ENCODE measurements at regions not wholly inside any gene's neighbourhood (a gene's known extent, or its start where the extent isn't known, plus 50 kb on each side); places are given as distances from the start of the nearest gene placed in this dataset.
A peak's percentile ranks its signal among the peaks of the same experiment; 100 is the strongest.

DNA sequence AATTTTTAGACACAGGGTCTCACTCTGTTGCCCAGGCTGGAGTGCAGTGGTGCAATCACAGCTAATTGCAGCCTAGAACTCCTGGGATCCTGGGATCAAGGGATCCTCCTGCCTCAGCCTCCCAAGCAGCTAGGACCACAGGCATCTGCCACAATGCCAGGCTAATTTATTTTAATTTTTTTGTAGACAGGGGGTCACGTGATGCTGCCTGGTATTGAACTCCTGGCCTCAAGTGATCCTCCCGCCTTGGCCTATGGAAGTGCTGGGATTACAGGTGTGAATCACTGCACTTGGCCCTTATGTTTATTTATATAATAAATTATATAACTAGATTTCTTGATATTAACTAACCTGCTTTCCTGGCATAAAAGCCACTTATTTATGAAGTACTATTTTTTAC is 1081.7 kb upstream of the FANCL start:
- no peak for DNase-seq (ENCODE audit: low spot score)

DNA sequence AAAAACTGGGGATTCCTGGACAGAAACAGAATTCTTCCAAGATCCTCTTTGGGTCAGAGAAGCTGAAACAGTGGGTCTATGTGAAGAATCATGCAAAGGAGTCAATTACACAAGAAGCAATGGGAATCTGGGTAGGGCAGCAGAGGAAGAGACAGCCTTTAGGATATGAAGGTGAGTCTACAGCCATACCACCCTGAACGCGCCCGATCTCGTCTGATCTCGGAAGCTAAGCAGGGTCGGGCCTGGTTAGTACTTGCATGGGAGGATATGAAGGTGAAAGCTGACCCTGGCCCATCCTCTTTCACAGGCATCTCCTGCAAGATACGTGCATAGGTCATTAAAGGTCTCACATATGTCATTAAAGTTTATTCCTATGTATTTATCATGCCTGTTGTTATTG is 1080.9 kb upstream of the FANCL start:
- no peak for DNase-seq (ENCODE audit: low spot score)

DNA sequence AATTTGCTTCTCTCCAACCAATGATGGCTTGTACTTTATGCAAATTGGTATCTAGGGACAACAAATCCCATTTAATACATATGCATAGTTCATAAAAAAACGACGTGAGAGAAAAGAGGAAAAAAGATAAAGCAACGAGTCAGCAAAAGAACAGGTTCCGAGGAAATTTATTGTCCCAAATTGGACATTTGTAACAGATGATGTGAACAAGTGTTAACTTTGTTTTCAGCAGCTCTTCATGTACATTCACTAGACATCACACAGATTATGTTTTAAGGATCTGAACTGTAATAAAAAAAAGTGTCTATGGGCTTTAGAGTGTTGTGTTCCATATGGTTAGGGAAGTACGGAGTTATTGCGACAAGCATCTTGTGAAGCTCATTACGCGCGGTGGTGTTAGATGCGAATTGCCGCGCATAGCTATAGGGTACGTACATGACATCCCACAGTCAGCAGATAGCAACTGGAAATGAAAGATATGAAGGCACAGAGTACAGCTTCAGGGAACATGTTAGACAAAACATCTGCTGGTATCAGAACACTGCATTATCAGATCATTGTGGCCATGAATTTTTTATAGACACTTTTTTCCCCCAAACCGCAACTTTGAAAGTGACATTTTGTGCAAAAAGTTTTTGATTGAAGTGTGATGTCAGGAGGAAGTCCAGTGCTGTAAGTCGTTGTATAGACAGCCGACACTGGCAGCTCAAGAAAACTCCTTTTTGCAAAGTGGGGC is 1073.1 kb upstream of the FANCL start:
- DNase-seq (ENCODE audit: low spot score), result no peak

DNA sequence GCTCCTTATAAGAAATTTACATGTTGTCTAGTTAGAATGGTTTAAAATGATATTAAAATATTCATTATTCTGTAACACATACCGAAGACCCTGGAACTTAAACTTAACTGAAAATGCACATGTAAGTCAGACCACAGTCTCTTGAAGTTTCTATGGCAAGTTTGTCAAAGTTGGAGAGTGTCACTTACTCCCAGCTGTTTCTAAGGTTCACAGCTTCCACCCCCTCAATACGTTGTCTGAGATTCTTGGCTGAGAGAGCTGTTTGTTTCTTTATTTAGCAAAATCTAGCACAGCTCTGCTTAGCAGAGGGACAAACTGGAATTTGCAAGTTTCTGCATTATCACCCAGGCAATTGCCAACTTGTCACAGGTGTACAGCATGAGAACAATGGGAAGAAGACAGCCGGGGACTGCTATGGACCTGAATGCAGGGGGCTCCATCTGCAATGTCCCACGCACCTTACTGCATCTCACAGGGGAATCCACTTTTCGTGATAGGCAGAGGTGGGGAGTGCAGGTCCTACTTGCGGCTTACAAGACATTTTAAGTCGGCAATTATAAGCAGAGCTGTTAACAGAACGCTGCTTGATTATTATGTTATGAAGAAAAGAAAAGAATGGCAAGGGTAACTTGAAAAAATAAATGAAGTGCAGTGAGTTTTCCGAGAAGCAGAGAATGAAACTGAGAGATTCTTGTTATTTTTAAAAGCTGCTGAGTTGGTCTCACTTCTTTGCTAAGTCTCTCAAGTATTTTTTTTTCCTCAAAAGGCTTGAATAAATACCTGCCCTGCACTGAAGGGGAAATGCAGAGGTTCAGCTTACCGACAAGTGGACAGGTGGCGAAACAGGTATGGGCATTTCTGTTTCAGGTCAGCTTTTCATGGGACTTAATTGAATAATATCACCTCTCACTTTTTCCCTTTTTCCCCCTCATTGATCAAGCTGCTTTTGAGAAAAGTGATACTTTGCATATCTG is 1072.1 kb upstream of the FANCL start:
- no peak for DNase-seq (ENCODE audit: low spot score)

DNA sequence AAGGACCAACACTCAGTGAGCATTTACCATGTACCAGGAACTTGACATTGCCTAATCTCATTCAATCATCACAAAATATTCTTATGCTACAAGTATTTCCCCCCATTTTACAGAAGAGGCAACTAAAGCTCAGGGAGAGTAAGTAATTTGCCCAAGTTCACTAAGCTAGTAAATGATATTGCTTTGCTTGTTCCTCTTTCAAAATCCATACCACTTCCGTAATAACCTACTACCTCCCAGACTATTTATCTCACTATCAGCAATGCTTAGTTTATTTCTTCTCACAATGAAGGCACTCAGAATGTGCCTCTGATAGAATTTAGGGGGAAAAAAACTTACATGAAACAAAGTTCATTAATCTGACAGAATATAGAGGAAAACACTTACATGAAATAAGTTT is 1070.9 kb upstream of the FANCL start:
- no peak for DNase-seq (ENCODE audit: low spot score)

DNA sequence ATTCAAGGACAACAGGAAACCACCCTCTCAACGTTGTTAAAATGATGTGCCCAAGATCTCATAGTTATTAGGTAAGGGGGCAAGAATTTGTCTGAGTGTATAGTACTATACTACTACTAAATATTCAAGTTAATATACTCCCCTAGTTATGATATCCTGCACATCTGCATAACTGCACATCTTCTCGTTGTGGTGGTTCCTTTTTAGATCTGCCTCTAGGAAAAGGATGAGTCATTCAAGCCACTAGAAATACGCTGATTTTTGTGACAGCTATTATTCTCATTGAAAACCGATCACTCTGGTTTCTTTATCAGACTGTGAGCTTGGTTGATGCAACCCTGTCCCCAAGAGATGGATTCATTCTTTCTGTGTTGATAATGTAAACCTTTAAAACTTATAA is 1067.0 kb upstream of the FANCL start:
- DNase-seq (ENCODE audit: low spot score), result no peak

DNA sequence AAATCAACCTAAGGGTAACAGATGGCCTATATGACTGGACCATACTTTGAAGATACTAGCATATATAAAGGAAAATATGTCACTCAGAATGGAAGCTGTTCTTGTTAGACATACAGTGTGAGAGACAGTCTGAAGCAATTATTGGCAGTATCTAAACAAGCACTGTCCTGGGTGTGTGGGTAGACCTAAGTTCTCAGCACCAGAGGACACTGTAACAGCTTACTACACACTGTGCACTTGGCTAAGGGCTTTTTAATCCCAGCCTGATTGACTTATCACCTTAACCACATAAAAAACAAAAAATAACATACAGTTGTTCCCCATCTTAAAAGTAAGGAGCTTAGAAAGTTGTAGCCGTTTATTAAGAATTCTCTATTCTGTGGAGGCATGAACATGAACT is 1066.1 kb upstream of the FANCL start:
- DNase-seq (ENCODE audit: low spot score), result no peak

DNA sequence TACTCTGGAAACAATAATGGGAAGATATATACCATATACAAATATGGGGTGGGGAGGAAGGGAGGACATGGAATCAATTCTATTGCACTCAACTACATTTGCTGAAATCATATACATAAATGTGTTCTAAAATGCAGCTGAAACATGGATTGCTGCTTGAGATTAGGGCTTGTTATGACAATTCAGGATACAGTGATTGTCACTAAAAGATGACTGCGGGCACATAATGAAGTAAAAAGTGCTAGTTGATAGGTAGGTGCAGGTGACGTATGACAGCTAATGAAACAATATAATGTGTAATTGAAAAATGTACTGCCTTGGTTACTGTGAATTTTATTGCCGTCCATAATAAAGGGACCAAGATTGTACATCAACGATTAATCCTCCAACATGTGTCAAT is 1062.1 kb upstream of the FANCL start:
- DNase-seq (ENCODE audit: low spot score), result no peak

DNA sequence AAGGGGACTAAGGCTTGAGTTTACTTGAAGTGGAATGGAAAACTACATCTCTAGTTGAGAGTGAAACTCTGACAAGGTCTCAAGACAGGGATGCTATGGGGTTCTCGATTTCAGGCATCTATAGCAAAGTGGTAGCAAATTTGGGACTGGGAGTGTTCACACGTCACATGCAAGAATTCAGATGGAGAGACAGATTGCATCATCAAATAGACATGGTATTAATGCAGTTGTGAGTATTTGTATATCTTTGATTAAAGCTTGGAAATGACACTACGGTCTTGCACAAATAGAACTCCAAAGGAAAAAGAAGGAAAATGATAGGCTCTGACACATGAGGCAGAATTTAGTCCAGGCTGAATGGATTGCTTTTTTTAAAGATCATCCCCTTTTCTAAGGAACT is 1061.6 kb upstream of the FANCL start:
- no peak for DNase-seq (ENCODE audit: low spot score)

DNA sequence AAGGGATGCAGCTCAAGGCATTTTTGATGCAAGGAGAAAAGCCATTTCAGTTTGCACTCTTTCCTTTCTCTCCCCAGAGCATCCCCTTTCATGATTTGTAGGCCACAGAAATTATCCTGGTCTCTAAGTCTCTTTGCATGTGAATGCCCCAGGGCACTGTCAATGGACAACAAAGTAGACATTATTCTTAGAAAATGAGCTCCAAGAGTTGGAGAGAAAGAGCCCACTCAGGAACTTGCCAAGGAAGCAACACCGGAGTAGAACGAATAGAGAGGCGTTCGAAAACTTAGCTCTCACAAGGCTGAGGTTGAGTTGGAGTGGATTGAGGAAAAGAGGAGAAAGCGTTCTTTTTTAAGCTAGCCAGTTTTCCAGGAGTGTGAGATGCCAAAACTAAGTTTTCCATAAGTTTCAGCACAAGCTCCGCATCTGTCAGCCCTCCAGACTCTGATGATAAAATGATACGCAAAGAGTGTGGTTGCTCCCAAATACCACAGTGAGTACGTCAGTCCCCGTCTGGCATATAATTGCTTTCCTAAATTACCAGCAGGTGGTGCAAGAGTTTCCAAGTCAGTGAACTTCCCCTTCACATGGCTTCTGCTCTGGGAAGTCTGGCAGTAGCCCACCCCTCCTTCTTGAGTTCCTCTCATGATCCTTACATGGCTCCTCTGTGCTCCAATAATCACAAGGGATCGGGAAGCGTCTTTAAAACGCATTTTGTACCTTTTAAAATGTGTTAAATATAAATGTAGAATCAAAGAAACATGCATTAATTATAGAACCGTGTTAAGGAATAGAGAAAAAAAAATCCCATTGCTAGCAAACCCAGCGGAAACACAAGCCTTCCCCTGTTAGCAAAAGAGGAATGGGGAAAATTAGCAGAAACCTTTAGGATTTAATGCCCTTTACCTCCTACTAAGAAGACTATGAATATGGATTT is 1060.6 kb upstream of the FANCL start:
- DNase-seq (ENCODE audit: low spot score), result peak; percentile 70

DNA sequence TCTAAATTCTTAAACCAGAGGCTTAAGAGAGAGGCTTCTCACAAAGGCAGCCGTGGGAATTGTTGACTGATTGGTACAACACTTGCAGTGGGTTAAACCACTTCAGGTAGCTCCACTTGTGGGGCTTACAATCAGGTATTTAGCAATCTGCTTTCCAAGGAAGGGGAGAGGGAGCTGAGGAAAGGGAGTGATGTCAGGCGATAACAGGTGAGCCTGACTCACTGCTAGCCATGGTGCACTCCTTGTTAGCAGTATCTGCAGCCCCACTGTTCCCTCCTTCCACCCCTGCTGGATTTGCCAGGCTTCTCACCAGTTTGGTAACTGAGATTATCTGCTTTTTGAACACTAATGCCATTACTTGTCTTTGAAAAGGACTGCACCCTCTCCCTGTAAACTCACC is 1056.7 kb upstream of the FANCL start:
- no peak for DNase-seq (ENCODE audit: low spot score)

DNA sequence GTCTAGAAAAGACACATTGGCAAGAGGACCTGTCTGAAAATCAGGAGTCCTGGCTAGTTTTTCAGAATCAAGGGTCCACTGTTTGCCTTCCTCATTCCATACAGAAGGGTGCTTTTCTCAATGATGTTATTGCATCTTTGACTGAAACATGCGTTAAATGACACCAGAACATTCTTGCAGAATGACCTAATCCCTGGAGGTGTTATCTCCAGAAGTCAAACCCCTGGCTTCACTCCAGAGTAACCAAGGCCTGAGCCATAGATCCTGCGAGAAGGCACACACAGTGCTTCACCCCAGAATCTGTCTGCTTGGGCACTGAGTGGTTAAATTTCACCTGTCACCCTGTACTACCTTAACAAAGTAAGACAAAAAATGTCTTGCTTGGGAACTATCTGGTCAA is 1055.2 kb upstream of the FANCL start:
- no peak for DNase-seq (ENCODE audit: low spot score)

DNA sequence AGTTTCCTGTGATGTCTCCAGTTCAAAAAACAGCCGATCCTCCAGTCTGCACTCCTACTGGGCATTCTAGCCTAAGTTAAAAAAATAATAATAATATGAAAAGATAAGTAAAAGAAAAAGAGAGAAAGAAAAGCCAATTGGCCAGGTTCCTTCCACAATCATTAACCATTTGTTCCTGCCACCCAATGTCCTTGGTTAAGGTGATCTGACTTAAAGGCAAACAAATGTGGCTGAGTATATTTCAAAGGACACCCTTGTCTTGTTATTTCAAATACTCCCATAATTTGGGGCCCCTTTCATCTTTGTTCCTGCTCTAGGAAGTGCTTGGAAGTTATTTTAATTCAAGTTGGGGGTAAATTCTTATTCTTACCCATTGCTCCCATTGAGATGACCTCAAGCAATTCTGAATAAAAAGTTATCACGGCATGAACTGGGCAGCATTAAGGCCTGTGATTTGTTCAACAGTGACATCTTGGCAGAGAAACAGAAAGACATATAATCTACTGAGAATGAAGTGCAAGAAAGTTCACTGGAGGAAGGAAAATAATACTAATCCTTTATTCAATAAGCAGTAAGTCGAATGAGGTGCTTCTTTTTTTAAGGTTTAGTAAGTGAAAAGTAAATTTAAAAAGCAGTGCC is 1054.5 kb upstream of the FANCL start:
- no peak for DNase-seq (ENCODE audit: low spot score)

DNA sequence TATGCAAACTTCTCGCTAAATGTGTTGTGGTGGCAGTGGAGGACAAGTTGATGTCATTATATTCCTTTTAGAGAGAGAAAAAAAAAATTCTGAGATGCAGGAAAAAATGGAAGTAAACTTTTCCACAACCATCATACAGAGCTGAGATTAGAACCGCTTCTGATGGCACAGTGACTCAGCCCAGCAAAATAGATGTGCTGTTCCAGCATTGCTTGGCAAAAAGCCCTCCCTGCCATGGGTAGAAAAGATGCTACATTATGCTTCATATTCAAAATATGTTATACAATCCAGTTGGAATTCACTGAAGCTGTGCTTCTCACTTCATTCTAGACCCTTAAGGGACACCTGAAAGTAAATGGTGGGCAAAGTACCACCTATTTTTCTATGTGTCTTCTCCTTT is 1047.6 kb upstream of the FANCL start:
- no peak for DNase-seq (ENCODE audit: low spot score)

DNA sequence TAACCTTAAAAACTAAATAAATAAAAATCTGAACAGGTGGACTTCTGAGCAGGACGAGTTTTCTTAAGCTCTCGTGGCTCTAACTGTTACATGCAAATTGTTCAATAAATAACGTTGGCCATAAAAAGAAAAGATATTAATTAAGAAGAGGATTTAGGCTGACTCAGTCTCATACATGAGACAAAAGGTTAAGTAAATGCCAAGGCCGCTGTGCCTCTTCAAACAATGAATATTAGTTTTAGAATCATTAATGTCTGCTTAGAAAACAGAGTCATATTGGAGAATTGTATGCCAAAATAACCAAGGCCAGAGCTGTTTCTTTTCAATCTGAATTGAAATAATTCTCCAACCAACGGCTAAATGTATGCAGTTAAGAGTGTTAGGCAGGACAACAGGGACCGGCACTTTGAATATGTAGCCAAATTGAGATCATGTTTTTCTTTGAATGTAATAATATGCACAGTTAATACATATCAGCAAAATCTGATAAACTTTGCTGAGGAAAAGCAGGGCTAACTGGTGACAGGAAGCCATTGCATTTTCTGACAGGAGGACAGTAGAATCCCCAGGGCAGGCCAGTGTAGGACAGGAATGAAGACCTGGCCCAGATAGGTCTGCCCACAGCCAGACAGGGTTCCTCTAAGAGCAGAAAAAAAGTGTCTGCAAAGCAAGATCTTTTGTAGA is 1041.4 kb upstream of the FANCL start:
- no peak for DNase-seq (ENCODE audit: low spot score)

DNA sequence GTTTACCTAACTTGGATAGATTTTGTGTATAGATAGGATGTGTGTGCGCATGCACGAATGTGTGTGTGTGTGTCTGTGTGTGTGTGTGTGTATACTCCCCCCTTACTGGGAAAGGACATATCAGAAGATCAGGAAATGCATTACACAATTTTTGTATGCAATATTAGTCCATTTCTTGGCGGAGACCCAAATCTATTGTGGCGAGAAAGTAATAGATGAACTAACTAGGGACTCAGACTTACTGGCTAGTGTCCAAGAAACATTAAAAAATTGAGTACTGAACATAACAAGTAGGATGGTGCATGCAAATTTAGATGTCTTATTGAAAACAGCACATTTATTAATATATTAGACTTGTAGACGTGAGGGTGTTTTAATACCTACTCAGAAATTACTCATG is 1036.5 kb upstream of the FANCL start:
- no peak for DNase-seq (ENCODE audit: low spot score)

DNA sequence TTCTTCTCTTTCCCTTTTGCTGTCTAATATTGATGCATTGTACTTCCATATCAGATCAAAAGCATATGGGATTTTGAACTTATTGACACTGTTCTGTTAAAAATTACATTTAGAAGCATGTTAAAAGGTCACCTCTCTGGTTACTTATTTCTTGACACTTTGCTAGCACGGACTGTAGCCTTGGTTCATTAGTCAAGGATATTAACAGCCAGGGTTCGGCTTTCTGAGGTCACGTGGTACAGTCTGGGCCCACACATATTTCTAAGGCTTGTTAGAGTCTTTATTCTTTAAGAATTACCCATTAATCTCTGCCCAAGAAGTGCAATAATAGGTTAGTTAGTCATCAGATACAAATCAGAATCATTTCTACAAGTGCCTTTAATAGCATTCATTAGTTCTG is 1035.8 kb upstream of the FANCL start:
- DNase-seq (ENCODE audit: low spot score), result no peak

DNA sequence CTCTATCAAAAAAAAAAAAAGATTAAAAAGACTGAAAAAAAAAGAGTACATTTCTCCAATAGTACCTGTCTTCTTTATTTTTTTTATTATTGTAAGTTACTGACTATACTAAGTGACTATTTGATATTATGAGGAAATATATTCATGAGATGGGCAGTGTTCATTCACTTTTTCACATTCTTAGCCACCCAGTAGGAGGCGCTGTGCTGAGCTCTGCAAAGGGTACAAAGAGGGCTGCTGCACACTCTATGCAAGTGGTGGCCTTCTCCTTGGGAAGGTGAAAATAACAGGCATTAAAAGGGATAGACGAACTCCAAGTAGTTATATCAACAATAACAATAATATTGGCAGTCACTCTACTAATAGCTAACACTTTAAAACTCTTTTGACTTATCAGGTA is 1034.9 kb upstream of the FANCL start:
- DNase-seq (ENCODE audit: low spot score), result no peak

DNA sequence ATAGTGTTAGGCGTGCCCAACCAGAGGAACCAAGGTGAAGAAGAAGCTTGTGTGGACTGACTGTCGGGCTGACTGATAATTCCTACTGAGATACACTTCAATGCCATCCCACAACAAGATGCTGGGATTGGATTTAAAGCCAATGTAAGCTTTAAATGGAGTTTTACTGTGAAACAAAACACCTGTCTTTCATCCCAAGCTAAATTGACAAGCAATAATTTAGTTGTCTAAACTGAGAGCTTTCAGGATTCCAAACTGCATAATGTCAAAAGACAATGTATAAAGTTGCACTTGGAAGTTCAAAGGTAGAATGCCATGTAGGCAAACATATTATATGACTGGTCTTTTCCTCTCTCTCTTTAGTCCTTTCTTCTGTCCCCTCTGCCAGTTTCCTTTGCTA is 1025.3 kb upstream of the FANCL start:
- no peak for DNase-seq (ENCODE audit: low spot score)

DNA sequence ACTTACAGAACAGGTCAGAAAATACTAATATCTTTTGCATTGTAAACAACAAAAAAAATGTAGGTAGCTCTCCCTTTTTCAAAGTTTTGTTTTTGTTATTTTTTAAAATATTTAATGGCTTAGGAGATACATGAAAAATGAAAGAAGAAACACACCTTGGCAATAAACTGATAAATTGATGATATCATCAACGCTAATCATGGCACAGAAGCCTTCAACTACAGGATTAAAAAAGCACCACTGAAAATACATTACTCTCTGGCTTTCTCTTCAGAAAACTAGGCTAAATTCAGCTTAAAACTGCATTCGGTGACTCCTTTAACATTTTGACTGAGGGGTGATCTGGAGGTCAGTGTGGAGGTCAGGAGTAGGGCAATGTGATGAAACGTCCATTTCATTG is 1018.8 kb upstream of the FANCL start:
- DNase-seq (ENCODE audit: low spot score), result no peak

DNA sequence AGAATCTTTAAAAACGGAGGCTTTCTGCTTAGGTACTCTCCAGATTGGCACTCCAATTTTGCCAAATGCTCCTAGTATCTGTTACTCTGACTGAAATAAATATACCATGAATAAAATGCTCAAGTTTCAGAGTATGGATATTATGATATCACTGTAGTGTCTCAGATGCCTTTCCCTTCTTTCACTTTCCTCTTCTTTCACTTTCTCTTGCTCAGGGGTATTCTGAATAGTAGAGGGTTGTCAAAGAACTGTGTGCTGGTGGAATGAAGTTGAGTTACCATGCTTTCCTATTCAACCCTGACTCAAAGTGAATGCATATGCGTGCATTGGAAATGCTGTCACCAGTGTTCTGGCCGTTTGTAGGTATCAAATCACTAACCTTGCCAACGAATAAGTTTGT is 1015.2 kb upstream of the FANCL start:
- DNase-seq (ENCODE audit: low spot score), result no peak
